ENCODE measurements at regions not wholly inside any gene's neighbourhood (a gene's known extent, or its start where the extent isn't known, plus 50 kb on each side); places are given as distances from the start of the nearest gene placed in this dataset.

- TF ChIP-seq Cebpa-rat (IDR thresholded peaks at IDR 0.05): no peak
Measured at GRCh38 chr20:11729806-11730205, 187.9 kb upstream of the BTBD3 start.

GRCh38 chr20:11734431-11734830, 183.3 kb upstream of the BTBD3 start:
- Histone ChIP-seq H3K4me2 (peak overlapping the region; percentile 65), H3K36me3 (no peaks in the 10 kb centered on the region), H3K4me3 (no peak overlapping the region), H4K20me1 (no peaks in the 10 kb centered on the region), H3K9me3 (peaks cover 35% of the 10 kb centered on the region; the same call in 1 of the 2 replicates), H3K27ac (no peak overlapping the region), H3K27me3 (no peaks in the 10 kb centered on the region), H3K4me1 (peaks cover 25% of the 10 kb centered on the region), H3K9ac (no peak overlapping the region)
- TF ChIP-seq Cebpa-rat (IDR thresholded peaks at IDR 0.05): no peak

More at GRCh38 chr20:11729806-11730205, 187.9 kb upstream of the BTBD3 start:
- H3K4me3 ChIP-seq: no peak overlapping the region
- no peak overlapping the region for H3K27ac ChIP-seq
- no peaks in the 10 kb centered on the region for H3K36me3 ChIP-seq
- no peaks in the 10 kb centered on the region for H4K20me1 ChIP-seq
- peaks cover 46% of the 10 kb centered on the region; the same call in 1 of the 2 replicates for H3K9me3 ChIP-seq
- H3K9ac ChIP-seq: no peak overlapping the region
- peaks cover 35% of the 10 kb centered on the region for H3K4me1 ChIP-seq
- H3K4me2 ChIP-seq: no peak overlapping the region
- H3K27me3 ChIP-seq: no peaks in the 10 kb centered on the region

- Histone ChIP-seq H3K4me2 (no peak overlapping the region), H3K9ac (no peak overlapping the region), H3K9me3 (no peaks in the 10 kb centered on the region), H3K36me3 (no peaks in the 10 kb centered on the region), H3K27me3 (no peaks in the 10 kb centered on the region), H3K27ac (no peak overlapping the region), H3K4me3 (no peak overlapping the region), H4K20me1 (no peaks in the 10 kb centered on the region), H3K4me1 (peaks cover 23% of the 10 kb centered on the region)
- no peak for TF ChIP-seq Cebpa-rat (IDR thresholded peaks at IDR 0.05)
Measured at GRCh38 chr20:11738852-11739251, 178.8 kb upstream of the BTBD3 start.

- no peaks in the 10 kb centered on the region for H3K27me3 ChIP-seq
- H3K27ac ChIP-seq: no peak overlapping the region
- no peak overlapping the region for H3K4me3 ChIP-seq
- H3K4me2 ChIP-seq: no peak overlapping the region
- peaks cover 2% of the 10 kb centered on the region; the same call in 1 of the 2 replicates for H3K4me1 ChIP-seq
- H4K20me1 ChIP-seq: no peaks in the 10 kb centered on the region
- no peak for TF ChIP-seq Cebpa-rat (IDR thresholded peaks at IDR 0.05)
- no peaks in the 10 kb centered on the region for H3K9me3 ChIP-seq
- no peak overlapping the region for H3K9ac ChIP-seq
- no peaks in the 10 kb centered on the region for H3K36me3 ChIP-seq
Measured at GRCh38 chr20:11740975-11741374, 176.7 kb upstream of the BTBD3 start.

GRCh38 chr20:11745145-11745544, 172.5 kb upstream of the BTBD3 start:
- H3K9me3 ChIP-seq: peaks cover 13% of the 10 kb centered on the region; the same call in 1 of the 2 replicates
- no peak overlapping the region for H3K9ac ChIP-seq
- H3K27me3 ChIP-seq: no peaks in the 10 kb centered on the region
- no peak overlapping the region for H3K27ac ChIP-seq
- no peaks in the 10 kb centered on the region for H3K36me3 ChIP-seq
- H3K4me2 ChIP-seq: no peak overlapping the region
- no peaks in the 10 kb centered on the region for H3K4me1 ChIP-seq
- H4K20me1 ChIP-seq: no peaks in the 10 kb centered on the region
- TF ChIP-seq Cebpa-rat (IDR thresholded peaks at IDR 0.05): no peak
- no peak overlapping the region for H3K4me3 ChIP-seq

- Histone ChIP-seq H3K36me3 (no peaks in the 10 kb centered on the region), H3K4me1 (no peaks in the 10 kb centered on the region), H3K27ac (no peak overlapping the region), H3K27me3 (no peaks in the 10 kb centered on the region), H3K4me2 (no peak overlapping the region), H3K9me3 (peaks cover 30% of the 10 kb centered on the region), H3K4me3 (no peak overlapping the region), H3K9ac (no peak overlapping the region), H4K20me1 (no peaks in the 10 kb centered on the region)
- no peak for TF ChIP-seq Cebpa-rat (IDR thresholded peaks at IDR 0.05)
Measured at GRCh38 chr20:11748436-11748835, 169.3 kb upstream of the BTBD3 start.

- Histone ChIP-seq H3K36me3 (no peaks in the 10 kb centered on the region), H3K27me3 (no peaks in the 10 kb centered on the region), H3K9me3 (peaks cover 23% of the 10 kb centered on the region), H4K20me1 (no peaks in the 10 kb centered on the region), H3K4me1 (peaks cover 29% of the 10 kb centered on the region), H3K27ac (no peak overlapping the region), H3K4me3 (no peak overlapping the region), H3K4me2 (no peak overlapping the region), H3K9ac (no peak overlapping the region)
- TF ChIP-seq Cebpa-rat (IDR thresholded peaks at IDR 0.05): no peak
Measured at GRCh38 chr20:11752336-11752735, 165.4 kb upstream of the BTBD3 start.

GRCh38 chr20:11753155-11753554, 164.5 kb upstream of the BTBD3 start:
- H3K27me3 ChIP-seq: no peaks in the 10 kb centered on the region
- no peak overlapping the region for H3K9ac ChIP-seq
- no peaks in the 10 kb centered on the region for H3K36me3 ChIP-seq
- no peaks in the 10 kb centered on the region for H4K20me1 ChIP-seq
- TF ChIP-seq Cebpa-rat (IDR thresholded peaks at IDR 0.05): no peak
- H3K9me3 ChIP-seq: peaks cover 23% of the 10 kb centered on the region
- no peak overlapping the region for H3K27ac ChIP-seq
- H3K4me3 ChIP-seq: no peak overlapping the region
- H3K4me2 ChIP-seq: no peak overlapping the region
- peaks cover 29% of the 10 kb centered on the region for H3K4me1 ChIP-seq

- H3K9ac ChIP-seq: 0 out of 2 replicates have a peak overlapping the region, but pooled peaks have one; percentile 44
- H3K27me3 ChIP-seq: no peaks in the 10 kb centered on the region
- no peaks in the 10 kb centered on the region for H4K20me1 ChIP-seq
- H3K9me3 ChIP-seq: peaks cover 23% of the 10 kb centered on the region
- no peak overlapping the region for H3K27ac ChIP-seq
- peak overlapping the region; percentile 80 for H3K4me2 ChIP-seq
- no peaks in the 10 kb centered on the region for H3K36me3 ChIP-seq
- H3K4me3 ChIP-seq: no peak overlapping the region
- TF ChIP-seq Cebpa-rat (IDR thresholded peaks at IDR 0.05): no peak
- H3K4me1 ChIP-seq: peaks cover 29% of the 10 kb centered on the region
Measured at GRCh38 chr20:11754451-11754850, 163.2 kb upstream of the BTBD3 start.

- no peaks in the 10 kb centered on the region for H3K27me3 ChIP-seq
- H3K9me3 ChIP-seq: peaks cover 16% of the 10 kb centered on the region
- no peak for TF ChIP-seq Cebpa-rat (IDR thresholded peaks at IDR 0.05)
- H4K20me1 ChIP-seq: no peaks in the 10 kb centered on the region
- H3K9ac ChIP-seq: peak overlapping the region; percentile 44; the same call in 1 of the 2 replicates
- no peak overlapping the region; the same call in 1 of the 2 replicates for H3K4me3 ChIP-seq
- H3K36me3 ChIP-seq: no peaks in the 10 kb centered on the region
- peak overlapping the region; percentile 53 for H3K27ac ChIP-seq
- H3K4me2 ChIP-seq: peak overlapping the region; percentile 80
- H3K4me1 ChIP-seq: peaks cover 29% of the 10 kb centered on the region
Measured at GRCh38 chr20:11755071-11755841, 162.4 kb upstream of the BTBD3 start.
